ENCODE measurements at regions not wholly inside any gene's neighbourhood (a gene's known extent, or its start where the extent isn't known, plus 50 kb on each side); places are given as distances from the start of the nearest gene placed in this dataset.

GRCh38 chr2:81734981-81735380 lies 1430.4 kb upstream of the LRRTM1 start:
- TF ChIP-seq GATA2 (IDR thresholded peaks at IDR 0.05; ENCODE audit: low read depth, low read length) (no peak), GATA3 (IDR thresholded peaks at IDR 0.05; ENCODE audit: low read depth, low read length) (no peak)

Data from SH-SY5Y (cell line).